Smooth muscle cell (in vitro differentiated cells): ENCODE measurements at regions not wholly inside any gene's neighbourhood (a gene's known extent, or its start where the extent isn't known, plus 50 kb on each side); places are given as distances from the start of the nearest gene placed in this dataset.
"Not testable (repeated sequence)": the region's sequence is repeated elsewhere in the genome, so short reads cannot be mapped to it uniquely, and the experiment has no call there.

Source experiments
- DNase-seq: peaks from one replicate; lab custom pipeline; 2025; ENCODE audit not compliant: unreplicated experiment; lab: John Stamatoyannopoulos, UW
- H2AFZ ChIP-seq: fragments of 200-600 bp; sonication (generic); 2 replicates; pipeline ENCODE4 v1.6.0; 2016; ENCODE audit warnings: antibody characterized with exemption, low read depth, mild to moderate bottlenecking
- H3F3A ChIP-seq: fragments of 200-600 bp; sonication (generic); 2 replicates; pipeline ENCODE4 v1.6.0; 2017; ENCODE audit warnings: antibody characterized with exemption, low read depth
- H3K27ac ChIP-seq: fragments of 200-600 bp; sonication (generic); 2 replicates; pipeline ENCODE4 v1.5.1; 2016; ENCODE audit warnings: low read depth, mild to moderate bottlenecking
- H3K27me3 ChIP-seq: fragments of 200-600 bp; sonication (generic); 2 replicates; pipeline ENCODE4 v1.6.1; 2016; ENCODE audit warnings: low read depth, mild to moderate bottlenecking
- H3K36me3 ChIP-seq: fragments of 200-600 bp; sonication (generic); 2 replicates; pipeline ENCODE4 v1.5.1; 2016; ENCODE audit warnings: low read depth
- H3K4me1 ChIP-seq: fragments of 200-600 bp; sonication (generic); 2 replicates; pipeline ENCODE4 v1.5.1; 2016; ENCODE audit warnings: low read depth
- H3K4me2 ChIP-seq: fragments of 200-600 bp; sonication (generic); 2 replicates; pipeline ENCODE4 v1.6.0; 2016; ENCODE audit warnings: mild to moderate bottlenecking
- H3K4me3 ChIP-seq: fragments of 200-600 bp; sonication (generic); 2 replicates; pipeline ENCODE4 v1.5.1; 2016; ENCODE audit warnings: mild to moderate bottlenecking
- H3K79me2 ChIP-seq: fragments of 200-600 bp; sonication (generic); 2 replicates; pipeline ENCODE4 v1.6.0; 2016; ENCODE audit warnings: low read depth, mild to moderate bottlenecking
- H3K9ac ChIP-seq: fragments of 200-600 bp; sonication (generic); 2 replicates; pipeline ENCODE4 v1.6.0; 2016; ENCODE audit warnings: low read depth
- H3K9me3 ChIP-seq: fragments of 200-600 bp; sonication (generic); replicated peaks from 2 replicates; pipeline ENCODE4 v1.5.1; 2016; ENCODE audit warnings: low read depth
- H4K20me1 ChIP-seq: fragments of 200-600 bp; sonication (generic); 2 replicates; pipeline ENCODE4 v1.6.0; 2016; ENCODE audit warnings: low read depth
- CTCF ChIP-seq: fragments of 200-600 bp; sonication (generic); IDR thresholded peaks from 2 replicates; pipeline ENCODE4 v1.5.1; 2017; ENCODE audit warnings: borderline replicate concordance, mild to moderate bottlenecking, antibody characterized with exemption; ENCODE audit not compliant: insufficient read depth, poor library complexity, severe bottlenecking
- WGBS: methylation state at CpG from one replicate; pipeline ENCODE4 v1.1.7; 2016; ENCODE audit warnings: low lambda C conversion rate; 5-methylcytosine and 5-hydroxymethylcytosine counted together

GRCh38 chr4:14000091-14000814 lies 372.7 kb upstream of the BOD1L1 start:
- 58% methylated on average over 2 of the region's 2 CpGs for WGBS
- Histone ChIP-seq H3K9ac (no peak overlapping the region), H3K9me3 (no peaks in the 10 kb centered on the region), H3K4me1 (no peaks in the 10 kb centered on the region), H3K4me3 (no peak overlapping the region), H3K79me2 (no peaks in the 10 kb centered on the region), H3K27ac (no peak overlapping the region), H2AFZ (no peak overlapping the region), H3K4me2 (no peak overlapping the region), H4K20me1 (no peaks in the 10 kb centered on the region), H3K27me3 (no peaks in the 10 kb centered on the region), H3K36me3 (no peaks in the 10 kb centered on the region), H3F3A (no peaks in the 10 kb centered on the region)
- no peak for DNase-seq
- no peak for TF ChIP-seq CTCF

GRCh38 chr4:14002331-14002730 lies 374.8 kb upstream of the BOD1L1 start:
- not testable (repeated sequence) for H3K79me2 ChIP-seq, H3K4me2 ChIP-seq, H3K9me3 ChIP-seq, H4K20me1 ChIP-seq, H3K4me3 ChIP-seq, H3K27me3 ChIP-seq, DNase-seq, H3K36me3 ChIP-seq, H3K9ac ChIP-seq, H3K27ac ChIP-seq, H2AFZ ChIP-seq, H3K4me1 ChIP-seq, H3F3A ChIP-seq
- WGBS: 86% methylated on average over 3 of the region's 3 CpGs

- 94% methylated on average over 3 of the region's 3 CpGs for WGBS
- TF ChIP-seq CTCF: no peak
Measured at GRCh38 chr4:14008494-14008893, 381.0 kb upstream of the BOD1L1 start.

GRCh38 chr4:14018191-14018853 lies 390.8 kb upstream of the BOD1L1 start:
- H3K27ac ChIP-seq: no peak overlapping the region
- 73% methylated on average over 5 of the region's 5 CpGs for WGBS

More at GRCh38 chr4:14008494-14008893, 381.0 kb upstream of the BOD1L1 start:
- no peak for DNase-seq
- H3K4me1 ChIP-seq: no peaks in the 10 kb centered on the region
- no peak overlapping the region for H3K4me3 ChIP-seq
- H2AFZ ChIP-seq: no peak overlapping the region
- H3F3A ChIP-seq: no peaks in the 10 kb centered on the region
- H3K27ac ChIP-seq: no peak overlapping the region
- no peaks in the 10 kb centered on the region for H3K36me3 ChIP-seq
- no peaks in the 10 kb centered on the region for H4K20me1 ChIP-seq
- H3K9ac ChIP-seq: no peak overlapping the region
- H3K27me3 ChIP-seq: no peaks in the 10 kb centered on the region
- no peaks in the 10 kb centered on the region for H3K79me2 ChIP-seq
- H3K9me3 ChIP-seq: no peaks in the 10 kb centered on the region
- H3K4me2 ChIP-seq: no peak overlapping the region

More at GRCh38 chr4:14018191-14018853, 390.8 kb upstream of the BOD1L1 start:
- no peak overlapping the region for H3K4me2 ChIP-seq
- H3K4me3 ChIP-seq: no peak overlapping the region
- H3K9ac ChIP-seq: no peak overlapping the region
- no peaks in the 10 kb centered on the region for H4K20me1 ChIP-seq
- no peak for DNase-seq
- H3K79me2 ChIP-seq: no peaks in the 10 kb centered on the region
- no peak for TF ChIP-seq CTCF
- no peaks in the 10 kb centered on the region for H3K9me3 ChIP-seq
- no peak overlapping the region for H2AFZ ChIP-seq
- H3K27me3 ChIP-seq: no peaks in the 10 kb centered on the region
- H3K36me3 ChIP-seq: no peaks in the 10 kb centered on the region
- no peaks in the 10 kb centered on the region for H3F3A ChIP-seq
- H3K4me1 ChIP-seq: no peaks in the 10 kb centered on the region
